ENCODE measurements at regions not wholly inside any gene's neighbourhood (a gene's known extent, or its start where the extent isn't known, plus 50 kb on each side); places are given as distances from the start of the nearest gene placed in this dataset.

- DNase-seq (ENCODE audit: low spot score): no peak
Observed at GRCh38 chr11:95547186-95547585, 242.4 kb downstream of the FAM76B start.

GRCh38 chr11:95545116-95545875, 244.3 kb downstream of the FAM76B start:
- DNase-seq (ENCODE audit: low spot score): no peak

GRCh38 chr11:95544095-95544856, 245.3 kb downstream of the FAM76B start:
- no peak for DNase-seq (ENCODE audit: low spot score)

- no peak for DNase-seq (ENCODE audit: low spot score)
Observed at GRCh38 chr11:95542868-95543551, 246.6 kb downstream of the FAM76B start.

- no peak for DNase-seq (ENCODE audit: low spot score)
Observed at GRCh38 chr11:95541715-95542114, 247.9 kb downstream of the FAM76B start.

- DNase-seq (ENCODE audit: low spot score): no peak
Observed at GRCh38 chr11:95536047-95536690, 253.4 kb downstream of the FAM76B start.

GRCh38 chr11:95534809-95535208, 254.8 kb downstream of the FAM76B start:
- no peak for DNase-seq (ENCODE audit: low spot score)

- no peak for DNase-seq (ENCODE audit: low spot score)
Observed at GRCh38 chr11:95534226-95534625, 255.4 kb downstream of the FAM76B start.

GRCh38 chr11:95531116-95531515, 258.5 kb downstream of the FAM76B start:
- DNase-seq (ENCODE audit: low spot score): no peak

- no peak for DNase-seq (ENCODE audit: low spot score)
Observed at GRCh38 chr11:95524314-95525036, 265.1 kb downstream of the FAM76B start.

GRCh38 chr11:95522874-95523273, 266.7 kb downstream of the FAM76B start:
- no peak for DNase-seq (ENCODE audit: low spot score)

GRCh38 chr11:95521862-95522261, 267.7 kb downstream of the FAM76B start:
- DNase-seq (ENCODE audit: low spot score): no peak

GRCh38 chr11:95521133-95521542, 268.4 kb downstream of the FAM76B start:
- DNase-seq (ENCODE audit: low spot score): no peak

- DNase-seq (ENCODE audit: low spot score): no peak
Observed at GRCh38 chr11:95520369-95521132, 269.0 kb downstream of the FAM76B start.

- DNase-seq (ENCODE audit: low spot score): no peak
Observed at GRCh38 chr11:95519912-95520311, 269.7 kb downstream of the FAM76B start.

GRCh38 chr11:95517453-95517852, 272.1 kb downstream of the FAM76B start:
- no peak for DNase-seq (ENCODE audit: low spot score)

GRCh38 chr11:95516786-95517185, 272.8 kb downstream of the FAM76B start:
- no peak for DNase-seq (ENCODE audit: low spot score)

GRCh38 chr11:95516175-95516574, 273.4 kb downstream of the FAM76B start:
- DNase-seq (ENCODE audit: low spot score): no peak

GRCh38 chr11:95515371-95515770, 274.2 kb downstream of the FAM76B start:
- no peak for DNase-seq (ENCODE audit: low spot score)

GRCh38 chr11:95514416-95515110, 275.0 kb downstream of the FAM76B start:
- no peak for DNase-seq (ENCODE audit: low spot score)
